HCT116 (cell line): ENCODE measurements at regions not wholly inside any gene's neighbourhood (a gene's known extent, or its start where the extent isn't known, plus 50 kb on each side); places are given as distances from the start of the nearest gene placed in this dataset.

Source experiments
- ATAC-seq: fragments of 200-7000 bp; cut with Tn5 transposase; 2 replicates; pipeline ENCODE4 v1.9.1; 2020; ENCODE audit warnings: mild to moderate bottlenecking, moderate library complexity
- BruUV-seq: library from RNA; stranded (reverse); fragments of 400-500 nt; replicated peaks from 2 replicates; lab custom pipeline; 2021; lab: Mats Ljungman, UMichigan
- CTCF ChIA-PET: fragments of 300-600 bp; sonication (Branson Sonifier 250); formaldehyde crosslinking; loops from one replicate; lab custom pipeline; 2021; ENCODE audit warnings: antibody characterized with exemption; lab: Charles Lee
- POLR2A ChIA-PET: fragments of 300-600, 350-600 bp; sonication (Branson Sonifier 250); formaldehyde crosslinking; loops from one replicate; lab custom pipeline; 2021; ENCODE audit warnings: antibody characterized with exemption; lab: Charles Lee
- RAD21 ChIA-PET, 2 experiments: fragments of 300-600 bp; sonication (Branson Sonifier 250); formaldehyde crosslinking; loops; one replicate each; lab custom pipeline; 2023; ENCODE audit warnings: low total read pairs in 2 of 2; ENCODE audit not compliant: uncharacterized antibody in 2 of 2, unreplicated experiment in 2 of 2, low non-redundant PET in 1 of 2; lab: Charles Lee
- DNase-seq: peaks from one replicate; pipeline ENCODE4 v3.0.0-alpha.2; 2010; ENCODE audit warnings: low read depth, low spot score
- H2AFZ ChIP-seq: fragments of 200-600 bp; shearing (Covaris generic), sonication (generic); 2 replicates; pipeline ENCODE4 v1.6.1; 2017; ENCODE audit warnings: low read depth, mixed run types, mixed read lengths, antibody characterized with exemption, low read length; ENCODE audit not compliant: poor library complexity, severe bottlenecking
- H3K27ac ChIP-seq: 2 replicates; pipeline ENCODE4 v1.5.1; 2012; ENCODE audit warnings: low read depth, low read length
- H3K27me3 ChIP-seq: fragments of 200-600 bp; sonication (generic); 2 replicates; pipeline ENCODE4 v1.6.1; 2016; ENCODE audit warnings: mixed run types, low read length, mixed read lengths; ENCODE audit not compliant: insufficient read depth
- H3K36me3 ChIP-seq, 2 experiments: fragments of 200-500 bp in 1 of 2; fragments of 200-600 bp in 1 of 2; sonication (Bioruptor generic) in 1 of 2; sonication (generic) in 1 of 2; 2 replicates each; pipeline versions ENCODE4 v1.5.1 to v1.6.1; 2014 to 2016; ENCODE audit warnings: low read length in 2 of 2, inconsistent platforms in 1 of 2, mixed read lengths in 1 of 2, mixed run types in 1 of 2; ENCODE audit not compliant: insufficient read depth in 2 of 2, control insufficient read depth in 1 of 2
- H3K4me1 ChIP-seq, 2 experiments: fragments of 200-600 bp in 1 of 2; sonication (generic) in 1 of 2; 2 replicates each; pipeline versions ENCODE4 v1.5.1 to v1.6.1; 2012 to 2017; ENCODE audit warnings: low read length in 2 of 2, inconsistent platforms in 1 of 2, mild to moderate bottlenecking in 1 of 2, mixed read lengths in 1 of 2, mixed run types in 1 of 2, moderate library complexity in 1 of 2; ENCODE audit not compliant: insufficient read depth in 2 of 2, control insufficient read depth in 1 of 2
- H3K4me2 ChIP-seq: fragments of 200-600 bp; sonication (generic); 2 replicates; pipeline ENCODE4 v1.6.1; 2017; ENCODE audit warnings: mixed run types, low read length, mixed read lengths
- H3K4me3 ChIP-seq, 2 experiments: fragments of 200-600 bp in 1 of 2; sonication (generic) in 1 of 2; replicated peaks in 1 of 2; 2 replicates each; pipeline ENCODE4 v1.5.1; 2011 to 2016; ENCODE audit warnings: low read length in 2 of 2, control low read depth in 1 of 2, low read depth in 1 of 2, mild to moderate bottlenecking in 1 of 2, mixed read lengths in 1 of 2, mixed run types in 1 of 2
- H3K79me2 ChIP-seq: fragments of 200-600 bp; sonication (generic); 2 replicates; pipeline ENCODE4 v1.6.1; 2017; ENCODE audit warnings: mild to moderate bottlenecking, mixed run types, low read length, moderate library complexity, mixed read lengths; ENCODE audit not compliant: insufficient read depth
- H3K9ac ChIP-seq: fragments of 200-600 bp; sonication (generic); 2 replicates; pipeline ENCODE4 v1.6.1; 2016; ENCODE audit warnings: low read length, mixed read lengths
- H3K9me2 ChIP-seq: fragments of 200-600 bp; sonication (generic), shearing (Covaris generic); 2 replicates; pipeline ENCODE4 v1.6.1; 2017; ENCODE audit warnings: mixed run types, mild to moderate bottlenecking, moderate library complexity; ENCODE audit not compliant: insufficient read depth
- H3K9me3 ChIP-seq, 2 experiments: fragments of 200-500 bp in 1 of 2; fragments of 200-600 bp in 1 of 2; sonication (Bioruptor generic) in 1 of 2; sonication (generic) in 1 of 2; 2 replicates each; pipeline ENCODE4 v1.6.1; 2014 to 2017; ENCODE audit warnings: low read length in 2 of 2, mixed read lengths in 2 of 2, inconsistent platforms in 1 of 2, low read depth in 1 of 2, mild to moderate bottlenecking in 1 of 2, mixed run types in 1 of 2, moderate library complexity in 1 of 2; ENCODE audit not compliant: control insufficient read depth in 1 of 2, insufficient read depth in 1 of 2
- H4K20me1 ChIP-seq: fragments of 200-600 bp; sonication (generic), shearing (Covaris generic); 2 replicates; pipeline ENCODE4 v1.6.1; 2017; ENCODE audit warnings: mixed run types, mild to moderate bottlenecking, moderate library complexity; ENCODE audit not compliant: insufficient read depth
- CEBPB ChIP-seq: IDR thresholded peaks from 2 replicates; pipeline ENCODE4 v1.6.1; 2012; ENCODE audit warnings: low read depth
- CTCF ChIP-seq, 3 experiments: fragments of 200-600 bp in 1 of 3; sonication (generic) in 1 of 3; IDR thresholded peaks in 2 of 3; conservative IDR thresholded peaks in 1 of 3; 2 replicates each; pipeline ENCODE4 v1.5.1; 2012 to 2017; ENCODE audit warnings: low read depth in 2 of 3, low read length in 2 of 3, antibody characterized with exemption in 1 of 3, borderline replicate concordance in 1 of 3, control low read depth in 1 of 3, mild to moderate bottlenecking in 1 of 3, mixed read lengths in 1 of 3, mixed run types in 1 of 3, moderate library complexity in 1 of 3; ENCODE audit not compliant: insufficient read depth in 1 of 3
- EGR1 ChIP-seq: IDR thresholded peaks from 2 replicates; pipeline ENCODE4 v1.6.1; 2012; ENCODE audit warnings: low read depth
- ELF1 ChIP-seq: IDR thresholded peaks from 2 replicates; pipeline ENCODE4 v1.6.1; 2012; ENCODE audit warnings: low read depth, borderline replicate concordance
- EZH2 ChIP-seq: fragments of 200-600 bp; sonication (generic); IDR thresholded peaks from 2 replicates; pipeline ENCODE4 v1.6.1; 2017; ENCODE audit warnings: antibody characterized with exemption, mixed run types
- FOSL1 ChIP-seq: IDR thresholded peaks from 2 replicates; pipeline ENCODE4 v1.6.1; 2012; ENCODE audit warnings: low read depth
- JUND ChIP-seq: IDR thresholded peaks from 2 replicates; pipeline ENCODE4 v1.6.1; 2012
- POLR2A ChIP-seq: IDR thresholded peaks from 2 replicates; pipeline ENCODE4 v1.7.0; 2011; ENCODE audit warnings: borderline replicate concordance; ENCODE audit not compliant: insufficient read depth, insufficient read length; ENCODE audit errors: extremely low read depth
- POLR2AphosphoS5 ChIP-seq: IDR thresholded peaks from 2 replicates; pipeline ENCODE4 v1.6.1; 2011; ENCODE audit warnings: mild to moderate bottlenecking, low read depth, low read length, moderate library complexity
- SIN3A ChIP-seq: IDR thresholded peaks from 2 replicates; pipeline ENCODE4 v1.6.1; 2012; ENCODE audit warnings: low read depth
- SP1 ChIP-seq: IDR thresholded peaks from 2 replicates; pipeline ENCODE4 v1.6.1; 2012; ENCODE audit warnings: low read depth
- SRF ChIP-seq: IDR thresholded peaks from 2 replicates; pipeline ENCODE4 v1.6.1; 2012; ENCODE audit warnings: low read depth
- TCF7L2 ChIP-seq: IDR thresholded peaks from 2 replicates; pipeline ENCODE4 v1.7.0; 2011; ENCODE audit warnings: borderline replicate concordance, inconsistent platforms; ENCODE audit not compliant: insufficient read depth, insufficient read length; ENCODE audit errors: extremely low read depth
- YY1 ChIP-seq: IDR thresholded peaks from 2 replicates; pipeline ENCODE4 v1.6.1; 2011; ENCODE audit warnings: low read length, low read depth, moderate library complexity, mild to moderate bottlenecking; ENCODE audit not compliant: insufficient replicate concordance; ENCODE audit errors: extremely low read depth
- ZBTB33 ChIP-seq: IDR thresholded peaks from 2 replicates; pipeline ENCODE4 v1.6.1; 2011; ENCODE audit warnings: mild to moderate bottlenecking, low read length, moderate library complexity; ENCODE audit not compliant: insufficient replicate concordance; ENCODE audit errors: extremely low read depth
- ZFX ChIP-seq: fragments of 450-650 bp; IDR thresholded peaks from 2 replicates; pipeline ENCODE4 v1.6.1; 2017
- ZNF274 ChIP-seq: fragments of 200-500 bp; sonication (Bioruptor generic); IDR thresholded peaks from 2 replicates; pipeline ENCODE4 v1.6.1; 2014; ENCODE audit warnings: mild to moderate bottlenecking, low read depth, low read length, inconsistent platforms
- intact Hi-C: fragments of 100-400 bp; cut with micrococcal nuclease; formaldehyde crosslinking; loops from 2 replicates; pipeline ENCODE4 v1.10.0; 2022
- TF ChIP-seq, protein P1 (sequence below): IDR thresholded peaks from 2 replicates; pipeline ENCODE4 v1.6.1; 2012
- TF ChIP-seq, protein P2 (sequence below): IDR thresholded peaks from 2 replicates; pipeline ENCODE4 v1.6.1; 2012; ENCODE audit warnings: low read depth
- TF ChIP-seq, protein P3 (sequence below): IDR thresholded peaks from 2 replicates; pipeline ENCODE4 v1.6.1; 2012

- POLR2A ChIA-PET, result no interaction called here
- CTCF ChIA-PET, result no interaction called here
- H3K4me2 ChIP-seq, result no peak overlapping the region
- no peaks in the 10 kb centered on the region for H3K27me3 ChIP-seq
- H4K20me1 ChIP-seq, result no peaks in the 10 kb centered on the region
- H3K36me3 ChIP-seq, result no peaks in the 10 kb centered on the region
- BruUV-seq, result no TSS peak
- no peak overlapping the region for H3K4me3 ChIP-seq
- no peak overlapping the region for H3K27ac ChIP-seq
- intact Hi-C loops, result no loop called here
- ATAC-seq, result no peak
- TF ChIP-seq SP1, result no peak
- no peak for TF ChIP-seq YY1
- no peak for TF ChIP-seq POLR2AphosphoS5
- TF ChIP-seq, protein P1, sequence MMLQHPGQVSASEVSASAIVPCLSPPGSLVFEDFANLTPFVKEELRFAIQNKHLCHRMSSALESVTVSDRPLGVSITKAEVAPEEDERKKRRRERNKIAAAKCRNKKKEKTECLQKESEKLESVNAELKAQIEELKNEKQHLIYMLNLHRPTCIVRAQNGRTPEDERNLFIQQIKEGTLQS, result no peak
- no peak for TF ChIP-seq ZFX
- TF ChIP-seq FOSL1, result no peak
- TF ChIP-seq EZH2, result no peak
- TF ChIP-seq TCF7L2, result no peak
- no peak for TF ChIP-seq POLR2A
- TF ChIP-seq SRF, result no peak
- no peak for TF ChIP-seq CTCF (IDR thresholded peaks at IDR 0.05 in 2 of 3, conservative IDR thresholded peaks at IDR 0.05 in 1 of 3; ENCODE audit: borderline replicate concordance in 1 of 3, insufficient read depth in 1 of 3, low read depth in 2 of 3, low read length in 2 of 3)
- no peak for TF ChIP-seq ZNF274
- TF ChIP-seq CEBPB, result no peak
- no peak for TF ChIP-seq ZBTB33
- TF ChIP-seq EGR1, result no peak
- no peak for TF ChIP-seq SIN3A
- TF ChIP-seq ELF1, result no peak
- TF ChIP-seq, protein P2, sequence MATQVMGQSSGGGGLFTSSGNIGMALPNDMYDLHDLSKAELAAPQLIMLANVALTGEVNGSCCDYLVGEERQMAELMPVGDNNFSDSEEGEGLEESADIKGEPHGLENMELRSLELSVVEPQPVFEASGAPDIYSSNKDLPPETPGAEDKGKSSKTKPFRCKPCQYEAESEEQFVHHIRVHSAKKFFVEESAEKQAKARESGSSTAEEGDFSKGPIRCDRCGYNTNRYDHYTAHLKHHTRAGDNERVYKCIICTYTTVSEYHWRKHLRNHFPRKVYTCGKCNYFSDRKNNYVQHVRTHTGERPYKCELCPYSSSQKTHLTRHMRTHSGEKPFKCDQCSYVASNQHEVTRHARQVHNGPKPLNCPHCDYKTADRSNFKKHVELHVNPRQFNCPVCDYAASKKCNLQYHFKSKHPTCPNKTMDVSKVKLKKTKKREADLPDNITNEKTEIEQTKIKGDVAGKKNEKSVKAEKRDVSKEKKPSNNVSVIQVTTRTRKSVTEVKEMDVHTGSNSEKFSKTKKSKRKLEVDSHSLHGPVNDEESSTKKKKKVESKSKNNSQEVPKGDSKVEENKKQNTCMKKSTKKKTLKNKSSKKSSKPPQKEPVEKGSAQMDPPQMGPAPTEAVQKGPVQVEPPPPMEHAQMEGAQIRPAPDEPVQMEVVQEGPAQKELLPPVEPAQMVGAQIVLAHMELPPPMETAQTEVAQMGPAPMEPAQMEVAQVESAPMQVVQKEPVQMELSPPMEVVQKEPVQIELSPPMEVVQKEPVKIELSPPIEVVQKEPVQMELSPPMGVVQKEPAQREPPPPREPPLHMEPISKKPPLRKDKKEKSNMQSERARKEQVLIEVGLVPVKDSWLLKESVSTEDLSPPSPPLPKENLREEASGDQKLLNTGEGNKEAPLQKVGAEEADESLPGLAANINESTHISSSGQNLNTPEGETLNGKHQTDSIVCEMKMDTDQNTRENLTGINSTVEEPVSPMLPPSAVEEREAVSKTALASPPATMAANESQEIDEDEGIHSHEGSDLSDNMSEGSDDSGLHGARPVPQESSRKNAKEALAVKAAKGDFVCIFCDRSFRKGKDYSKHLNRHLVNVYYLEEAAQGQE, result no peak
- TF ChIP-seq, protein P3, sequence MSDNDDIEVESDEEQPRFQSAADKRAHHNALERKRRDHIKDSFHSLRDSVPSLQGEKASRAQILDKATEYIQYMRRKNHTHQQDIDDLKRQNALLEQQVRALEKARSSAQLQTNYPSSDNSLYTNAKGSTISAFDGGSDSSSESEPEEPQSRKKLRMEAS, result no peak
- no peak for TF ChIP-seq JUND
- no peaks in the 10 kb centered on the region for H3K9me2 ChIP-seq
- H3K9ac ChIP-seq, result no peak overlapping the region
- H3K79me2 ChIP-seq, result no peaks in the 10 kb centered on the region
- H3K4me1 ChIP-seq, result no peaks in the 10 kb centered on the region
- no peak for DNase-seq
- H2AFZ ChIP-seq, result no peak overlapping the region
- RAD21 ChIA-PET, result no interaction called here
- H3K9me3 ChIP-seq, result no peaks in the 10 kb centered on the region
These were observed 157.9 kb upstream of the DMRT1 start for GRCh38 chr9:683509-684021.
